ENCODE measurements at regions not wholly inside any gene's neighbourhood (a gene's known extent, or its start where the extent isn't known, plus 50 kb on each side); places are given as distances from the start of the nearest gene placed in this dataset.
"Not testable (repeated sequence)": the region's sequence is repeated elsewhere in the genome, so short reads cannot be mapped to it uniquely, and the experiment has no call there.

- H3K27me3 ChIP-seq; H3K4me1 ChIP-seq; DNase-seq; H3K4me3 ChIP-seq; intact Hi-C loops (cut with DNase I); H3K9me3 ChIP-seq; H3K27ac ChIP-seq; H3K9ac ChIP-seq (ENCODE audit: low read depth in 2 of 2, low read length in 2 of 2); H3K36me3 ChIP-seq: not testable (repeated sequence)
Observed at GRCh38 chr4:4050781-4051180, 175.9 kb downstream of the OTOP1 start.

- H3K4me1 ChIP-seq; H3K4me3 ChIP-seq; H3K27me3 ChIP-seq; intact Hi-C loops (cut with DNase I); H3K27ac ChIP-seq; H3K9me3 ChIP-seq; H3K36me3 ChIP-seq; DNase-seq; H3K9ac ChIP-seq (ENCODE audit: low read depth in 2 of 2, low read length in 2 of 2): not testable (repeated sequence)
Observed at GRCh38 chr4:4052933-4053332, 173.8 kb downstream of the OTOP1 start.

GRCh38 chr4:4057226-4057625, 169.5 kb downstream of the OTOP1 start:
- H3K27ac ChIP-seq; intact Hi-C loops (cut with DNase I); H3K9me3 ChIP-seq; DNase-seq; H3K27me3 ChIP-seq; H3K36me3 ChIP-seq; H3K4me1 ChIP-seq; H3K4me3 ChIP-seq; H3K9ac ChIP-seq (ENCODE audit: low read depth in 2 of 2, low read length in 2 of 2): not testable (repeated sequence)

- H3K27me3 ChIP-seq; H3K4me1 ChIP-seq; H3K27ac ChIP-seq; H3K9ac ChIP-seq (ENCODE audit: low read depth in 2 of 2, low read length in 2 of 2); DNase-seq; H3K36me3 ChIP-seq; H3K4me3 ChIP-seq; H3K9me3 ChIP-seq; intact Hi-C loops (cut with DNase I): not testable (repeated sequence)
Observed at GRCh38 chr4:4084171-4084570, 142.6 kb downstream of the OTOP1 start.

DNA sequence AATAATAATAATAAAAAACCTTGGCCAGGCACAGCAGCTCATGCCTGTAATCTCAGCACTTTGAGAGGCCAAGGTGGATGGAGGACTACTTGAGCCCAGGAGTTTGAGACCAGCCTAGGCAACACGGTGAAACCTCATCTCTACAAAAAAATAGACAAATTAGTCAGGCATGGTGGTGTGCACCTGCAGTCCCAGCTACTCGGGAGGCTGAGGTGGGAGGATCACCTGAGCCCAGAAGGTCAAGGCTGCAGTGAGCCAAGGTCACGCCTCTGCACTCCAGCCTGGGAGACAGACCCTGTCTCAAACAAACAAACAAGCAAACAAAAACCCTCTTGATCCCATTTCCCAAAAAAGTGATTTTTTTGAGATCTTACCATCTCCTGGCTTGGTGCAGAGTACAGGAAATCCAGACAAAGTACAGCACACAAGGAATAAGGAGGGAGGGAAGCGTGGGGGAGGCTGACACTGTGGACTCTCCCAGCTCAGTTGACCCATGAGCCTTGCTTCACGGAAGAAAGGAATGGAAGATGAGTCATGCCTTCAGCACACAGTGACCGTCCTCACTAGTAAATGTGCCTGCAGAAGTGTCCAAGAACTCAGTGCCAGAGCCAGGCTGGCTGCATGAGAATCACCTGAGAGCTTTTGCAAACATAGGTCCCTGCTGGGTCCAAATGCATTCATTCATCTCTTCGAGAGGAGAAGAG, 136.9 kb downstream of the OTOP1 start:
- H3K4me3 ChIP-seq; H3K9me3 ChIP-seq; DNase-seq; H3K36me3 ChIP-seq; intact Hi-C loops (cut with DNase I); H3K4me1 ChIP-seq; H3K9ac ChIP-seq (ENCODE audit: low read depth in 2 of 2, low read length in 2 of 2); H3K27me3 ChIP-seq; H3K27ac ChIP-seq: not testable (repeated sequence)

DNA sequence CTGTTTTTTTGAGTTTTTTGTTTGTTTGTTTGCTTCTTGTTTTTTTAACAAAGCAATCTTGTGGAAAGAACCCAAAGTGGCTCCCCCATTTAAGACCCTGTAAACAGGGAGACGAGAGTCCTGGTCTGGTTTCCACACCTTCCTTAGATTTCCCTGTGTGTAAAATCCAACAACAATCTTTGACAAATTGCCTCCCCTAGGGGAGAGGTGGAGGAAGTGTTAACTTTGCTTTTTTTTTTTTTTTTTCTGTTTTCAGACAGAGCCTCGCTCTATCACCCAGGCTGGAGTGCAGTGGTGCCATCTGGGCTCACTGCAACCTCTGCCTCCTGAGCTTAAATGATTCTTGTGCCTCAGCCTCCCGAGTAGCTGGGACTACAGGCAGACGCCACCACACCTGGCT, 136.0 kb downstream of the OTOP1 start:
- H3K27ac ChIP-seq; H3K36me3 ChIP-seq; H3K9ac ChIP-seq (ENCODE audit: low read depth in 2 of 2, low read length in 2 of 2); H3K4me1 ChIP-seq; DNase-seq; H3K9me3 ChIP-seq; H3K27me3 ChIP-seq; H3K4me3 ChIP-seq; intact Hi-C loops (cut with DNase I): not testable (repeated sequence)

DNA sequence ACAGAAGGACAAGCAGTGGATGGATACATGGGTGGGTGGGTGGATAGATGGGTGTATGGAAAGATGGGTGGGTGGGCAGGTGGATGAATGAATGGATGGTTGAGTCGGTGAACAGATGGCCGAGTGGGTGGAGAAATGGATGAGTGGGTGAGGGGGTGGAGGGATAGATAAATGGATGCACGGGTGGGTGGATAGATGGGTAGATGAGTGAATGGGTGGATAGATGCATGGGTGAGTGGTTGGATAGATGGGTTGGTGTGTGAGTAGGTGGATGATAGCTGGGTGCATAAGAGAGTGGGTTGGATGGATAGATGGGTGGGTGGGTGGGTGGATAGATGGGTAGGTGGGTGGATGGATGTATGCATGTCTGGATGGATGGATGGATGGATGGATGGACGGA, 134.6 kb downstream of the OTOP1 start:
- DNase-seq; H3K9me3 ChIP-seq; H3K4me1 ChIP-seq; H3K4me3 ChIP-seq; H3K36me3 ChIP-seq; intact Hi-C loops (cut with DNase I); H3K9ac ChIP-seq (ENCODE audit: low read depth in 2 of 2, low read length in 2 of 2); H3K27me3 ChIP-seq; H3K27ac ChIP-seq: not testable (repeated sequence)

GRCh38 chr4:4099610-4100009, 127.1 kb downstream of the OTOP1 start:
- not testable (repeated sequence) for H3K36me3 ChIP-seq; H3K9me3 ChIP-seq; H3K4me1 ChIP-seq; H3K27me3 ChIP-seq; DNase-seq; H3K9ac ChIP-seq (ENCODE audit: low read depth in 2 of 2, low read length in 2 of 2); H3K4me3 ChIP-seq; H3K27ac ChIP-seq
- intact Hi-C loops (cut with DNase I) = loop anchor here (10.0 kb wide), 1 partner anchor 115 kb away; no protein-coding TSS in a partner anchor

- H3K27me3 ChIP-seq; H3K27ac ChIP-seq; H3K9me3 ChIP-seq; H3K36me3 ChIP-seq; H3K4me1 ChIP-seq; H3K9ac ChIP-seq (ENCODE audit: low read depth in 2 of 2, low read length in 2 of 2); DNase-seq: not testable (repeated sequence)
- intact Hi-C loops (cut with DNase I) = loop anchor here (10.0 kb wide), 1 partner anchor 122 kb away; no protein-coding TSS in a partner anchor
- peak overlapping the region; percentile 23 for H3K4me3 ChIP-seq
Observed at GRCh38 chr4:4106923-4107322, 119.8 kb downstream of the OTOP1 start.

- H3K36me3 ChIP-seq, H3K27me3 ChIP-seq: not testable (repeated sequence)
Observed at GRCh38 chr4:4107411-4108107, 119.2 kb downstream of the OTOP1 start.

DNA sequence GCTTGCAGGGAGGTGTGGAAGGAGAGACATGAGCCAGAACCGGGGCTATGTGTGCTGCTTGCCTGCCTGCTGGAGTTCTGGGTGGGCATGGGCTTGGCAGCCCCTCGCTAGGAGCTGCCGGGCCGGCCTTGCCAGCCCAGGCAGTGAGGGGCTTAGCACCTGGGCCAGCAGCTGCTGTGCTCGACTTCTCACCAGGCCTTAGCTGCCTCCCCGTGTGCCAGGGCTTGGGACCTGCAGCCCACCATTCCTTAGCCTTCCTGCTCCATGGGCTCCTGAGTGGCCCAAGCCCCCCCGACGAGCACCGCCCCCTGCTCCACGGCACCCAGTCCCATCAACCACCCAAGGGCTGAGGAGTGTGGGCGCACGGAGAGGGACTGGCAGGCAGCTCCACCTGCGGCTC, 111.3 kb downstream of the OTOP1 start:
- intact Hi-C loops (cut with DNase I); DNase-seq; H3K36me3 ChIP-seq; H3K9me3 ChIP-seq; H3K27ac ChIP-seq; H3K27me3 ChIP-seq; H3K4me1 ChIP-seq; H3K9ac ChIP-seq (ENCODE audit: low read depth in 2 of 2, low read length in 2 of 2); H3K4me3 ChIP-seq: not testable (repeated sequence)

More at GRCh38 chr4:4107411-4108107, 119.2 kb downstream of the OTOP1 start:
- H3K4me1 ChIP-seq; H3K27ac ChIP-seq; H3K9ac ChIP-seq (ENCODE audit: low read depth in 2 of 2, low read length in 2 of 2); H3K9me3 ChIP-seq: not testable (repeated sequence)
- peak; percentile 27 for DNase-seq
- H3K4me3 ChIP-seq = peak overlapping the region; percentile 23
- TF ChIP-seq CTCF (IDR thresholded peaks at IDR 0.05) = peak; percentile 62
- intact Hi-C loops (cut with DNase I) = loop anchor here (10.0 kb wide), 1 partner anchor 123 kb away; no protein-coding TSS in a partner anchor

DNA sequence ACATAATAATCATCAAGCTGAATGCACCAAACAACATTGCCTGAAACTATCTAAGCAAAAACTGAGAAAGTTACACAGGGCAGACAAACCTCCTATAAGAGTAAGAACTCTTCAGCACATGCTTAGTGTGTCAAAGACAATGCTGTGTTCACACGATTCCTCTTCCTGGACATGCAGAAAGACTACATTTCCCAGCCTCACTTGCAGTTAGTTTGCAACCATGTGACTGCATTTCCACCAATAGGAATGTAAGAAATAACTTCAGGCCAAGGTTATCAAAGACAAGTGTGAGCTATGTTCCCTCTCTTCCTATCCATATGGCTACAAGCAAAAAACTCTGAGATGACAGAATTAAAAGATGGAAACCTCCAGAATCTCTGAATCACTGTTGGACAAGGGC, 109.8 kb downstream of the OTOP1 start:
- H3K9ac ChIP-seq (ENCODE audit: low read depth in 2 of 2, low read length in 2 of 2); H3K9me3 ChIP-seq; DNase-seq; intact Hi-C loops (cut with DNase I); H3K36me3 ChIP-seq; H3K27ac ChIP-seq; H3K27me3 ChIP-seq; H3K4me1 ChIP-seq; H3K4me3 ChIP-seq: not testable (repeated sequence)

DNA sequence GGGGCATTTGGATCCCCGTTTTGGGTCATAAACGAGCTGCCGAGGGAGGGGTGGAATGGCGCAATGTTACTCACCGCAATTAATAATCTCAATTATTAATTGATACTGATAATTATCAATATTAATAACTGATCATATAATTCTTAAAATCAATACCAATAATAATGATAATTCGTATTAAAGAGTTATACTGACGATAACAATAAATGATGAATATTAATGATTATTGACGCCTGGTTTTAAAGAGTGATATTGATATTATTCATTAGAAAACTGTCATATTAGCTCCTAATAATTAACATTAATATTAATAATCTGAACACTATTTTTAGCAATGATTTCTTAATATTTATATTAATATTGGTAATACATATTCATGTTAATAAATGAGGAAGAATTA, 92.4 kb downstream of the OTOP1 start:
- H3K9ac ChIP-seq (ENCODE audit: low read depth in 2 of 2, low read length in 2 of 2); H3K27ac ChIP-seq; DNase-seq; H3K27me3 ChIP-seq; H3K9me3 ChIP-seq; intact Hi-C loops (cut with DNase I); H3K4me1 ChIP-seq; H3K4me3 ChIP-seq; H3K36me3 ChIP-seq: not testable (repeated sequence)

Data from colonic mucosa (tissue), 4 donors.